Liver (tissue), 7 donors: ENCODE measurements at regions not wholly inside any gene's neighbourhood (a gene's known extent, or its start where the extent isn't known, plus 50 kb on each side); places are given as distances from the start of the nearest gene placed in this dataset.
A peak's percentile ranks its signal among the peaks of the same experiment; 100 is the strongest.
"Not testable (repeated sequence)": the region's sequence is repeated elsewhere in the genome, so short reads cannot be mapped to it uniquely, and the experiment has no call there.

Experiments
- DNase-seq: peaks from one replicate; pipeline ENCODE4 v3.0.0-alpha.2; 2017; ENCODE audit warnings: low spot score
- H3K27ac ChIP-seq, 2 donors: one replicate each; pipeline ENCODE4 v1.7.0; 2013; ENCODE audit warnings: inconsistent platforms in 2 of 2, low read length in 2 of 2, control low read depth in 1 of 2, low read depth in 1 of 2, mild to moderate bottlenecking in 1 of 2
- H3K27me3 ChIP-seq, 4 donors: one replicate each; pipeline versions ENCODE4 v1.6.1 to v1.7.0; 2013; ENCODE audit warnings: low read length in 3 of 4, inconsistent platforms in 1 of 4, mild to moderate bottlenecking in 1 of 4, moderate library complexity in 1 of 4; ENCODE audit not compliant: control insufficient read depth in 4 of 4, insufficient read depth in 4 of 4
- H3K36me3 ChIP-seq, 4 donors: one replicate each; pipeline versions ENCODE4 v1.6.1 to v1.7.0; 2013; ENCODE audit warnings: low read length in 3 of 4, mild to moderate bottlenecking in 3 of 4, low read depth in 1 of 4, moderate library complexity in 1 of 4; ENCODE audit not compliant: control insufficient read depth in 4 of 4, insufficient read depth in 3 of 4
- H3K4me1 ChIP-seq, 4 donors: one replicate each; pipeline versions ENCODE4 v1.6.1 to v1.7.0; 2013; ENCODE audit warnings: low read length in 3 of 4, mild to moderate bottlenecking in 3 of 4, moderate library complexity in 1 of 4; ENCODE audit not compliant: control insufficient read depth in 4 of 4, insufficient read depth in 4 of 4
- H3K4me3 ChIP-seq, 3 donors: one replicate each; pipeline versions ENCODE4 v1.6.1 to v1.7.0; 2013; ENCODE audit warnings: low read length in 3 of 3, control low read depth in 1 of 3, low read depth in 1 of 3, mild to moderate bottlenecking in 1 of 3
- H3K9ac ChIP-seq, 2 donors: one replicate each; pipeline ENCODE4 v1.7.0; 2013; ENCODE audit warnings: low read length in 2 of 2, mild to moderate bottlenecking in 2 of 2, moderate library complexity in 2 of 2, control low read depth in 1 of 2, low read depth in 1 of 2
- H3K9me3 ChIP-seq, 4 donors: one replicate each; pipeline versions ENCODE4 v1.6.1 to v1.7.0; 2013; ENCODE audit warnings: low read length in 3 of 4; ENCODE audit not compliant: control insufficient read depth in 4 of 4
- HNF4A ChIP-seq, 2 donors: conservative IDR thresholded peaks; 2 replicates each; pipeline ENCODE4 v1.6.1; 2016; ENCODE audit warnings: antibody characterized with exemption in 2 of 2, mild to moderate bottlenecking in 2 of 2
- NR2F2 ChIP-seq: IDR thresholded peaks from 2 replicates; pipeline ENCODE4 v1.6.1; 2016; ENCODE audit warnings: antibody characterized with exemption
- RXRA ChIP-seq, 2 donors: IDR thresholded peaks; 2 replicates each; pipeline ENCODE4 v1.6.1; 2017 to 2018; ENCODE audit warnings: antibody characterized with exemption in 2 of 2, mild to moderate bottlenecking in 1 of 2
- YY1 ChIP-seq: IDR thresholded peaks from 2 replicates; pipeline ENCODE4 v1.6.1; 2016; ENCODE audit warnings: antibody characterized with exemption, mild to moderate bottlenecking
- WGBS: extraction: QIAGEN DNeasy Blood & Tissue Kit; methylation state at CpG from one replicate; pipeline ENCODE4 v1.1.7; 2013; 5-methylcytosine and 5-hydroxymethylcytosine counted together
- donor health status: healthy.
- donor health status: healthy.
- donor health status: healthy.
- donor health status: healthy.

DNA sequence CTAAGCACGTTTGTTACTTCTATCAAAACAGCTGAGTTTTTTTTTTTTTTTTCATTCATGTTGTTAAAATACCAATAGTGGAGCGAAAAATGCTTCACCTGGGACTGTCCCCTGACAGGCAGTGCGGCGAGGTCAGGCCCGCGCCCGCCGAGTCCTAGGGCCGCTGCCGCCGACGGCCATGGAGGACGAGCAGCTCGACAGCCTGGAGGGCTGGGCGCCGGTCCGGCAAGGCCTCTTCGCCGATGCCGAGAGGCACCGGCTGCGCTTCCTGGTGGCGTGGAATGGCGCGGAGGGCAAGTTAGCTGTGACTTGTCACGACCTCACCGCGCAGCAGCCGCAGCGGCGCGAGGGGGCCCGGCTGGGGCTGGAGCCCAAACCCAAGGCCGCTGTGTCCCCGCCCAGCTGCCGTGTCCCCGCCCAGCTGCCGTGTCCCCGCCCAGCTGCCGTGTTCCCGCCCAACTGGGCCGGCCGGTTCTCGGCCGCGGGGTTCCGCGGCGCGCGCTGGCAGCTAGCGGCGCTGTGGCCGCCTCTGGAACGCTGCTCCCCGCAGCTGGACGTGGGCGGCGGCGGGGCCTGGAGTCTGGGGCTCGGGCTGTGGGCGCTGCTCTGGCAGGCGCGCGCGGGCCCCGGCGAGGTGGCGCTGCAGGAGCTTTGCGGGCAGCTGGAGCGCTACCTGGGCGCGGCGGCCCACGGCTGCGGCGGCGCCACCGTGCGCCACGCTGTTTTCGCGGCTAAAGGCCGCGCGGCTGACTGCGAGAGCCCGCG, 56.7 kb upstream of the GOLGA8R start:
- Histone ChIP-seq H3K27ac (peak overlapping the region in 1 of 2 donors; percentile 31), H3K4me3 (peak overlapping the region in 1 of 3 donors; percentile 28)
- under 1% methylated on average over 31 of the region's 89 CpGs for WGBS

DNA sequence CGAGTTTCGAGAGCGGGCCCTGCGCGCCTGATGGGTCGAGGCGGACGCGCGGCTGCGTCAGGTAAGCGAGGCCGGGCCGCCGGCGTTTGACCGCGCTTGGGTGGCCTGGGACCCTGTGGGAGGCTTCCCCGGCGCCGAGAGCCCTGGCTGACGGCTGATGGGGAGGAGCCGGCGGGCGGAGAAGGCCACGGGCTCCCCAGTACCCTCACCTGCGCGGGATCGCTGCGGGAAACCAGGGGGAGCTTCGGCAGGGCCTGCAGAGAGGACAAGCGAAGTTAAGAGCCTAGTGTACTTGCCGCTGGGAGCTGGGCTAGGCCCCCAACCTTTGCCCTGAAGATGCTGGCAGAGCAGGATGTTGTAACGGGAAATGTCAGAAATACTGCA, 57.3 kb upstream of the GOLGA8R start:
- H3K4me1 ChIP-seq, H3K9ac ChIP-seq, DNase-seq, H3K9me3 ChIP-seq, H3K36me3 ChIP-seq, H3K27me3 ChIP-seq: not testable (repeated sequence)
- Histone ChIP-seq H3K27ac (peak overlapping the region in 1 of 2 donors; percentile 31), H3K4me3 (peak overlapping the region in 1 of 3 donors; percentile 28)
- WGBS: no CpG with 5 or more reads among the region's 34 CpGs

More for the DNA sequence above, 56.7 kb upstream of the GOLGA8R start:
- H3K9ac ChIP-seq, DNase-seq, H3K36me3 ChIP-seq, H3K27me3 ChIP-seq, H3K9me3 ChIP-seq, H3K4me1 ChIP-seq: not testable (repeated sequence)

GRCh38 chr15:30471817-30472551, 57.9 kb upstream of the GOLGA8R start:
- H3K9me3 ChIP-seq, H3K9ac ChIP-seq, H3K4me3 ChIP-seq, H3K27ac ChIP-seq, H3K4me1 ChIP-seq, H3K27me3 ChIP-seq, H3K36me3 ChIP-seq, DNase-seq: not testable (repeated sequence)
- WGBS: no CpG with 5 or more reads among the region's 10 CpGs

- H3K9ac ChIP-seq, H3K27me3 ChIP-seq, H3K27ac ChIP-seq, H3K9me3 ChIP-seq, H3K36me3 ChIP-seq, H3K4me1 ChIP-seq, H3K4me3 ChIP-seq, DNase-seq: not testable (repeated sequence)
- 94% methylated on average over 9 of the region's 9 CpGs for WGBS
These were observed 67.0 kb upstream of the GOLGA8Q start for GRCh38 chr15:30484887-30485286.

- 43% methylated on average over 17 of the region's 17 CpGs for WGBS
- H3K27ac ChIP-seq, H3K4me1 ChIP-seq, H3K9me3 ChIP-seq, H3K27me3 ChIP-seq, H3K36me3 ChIP-seq, DNase-seq, H3K9ac ChIP-seq, H3K4me3 ChIP-seq: not testable (repeated sequence)
- peak in 1 of 2 donors; percentile 46 for TF ChIP-seq RXRA (IDR thresholded peaks at IDR 0.05)
- TF ChIP-seq YY1: peak; percentile 31
- TF ChIP-seq NR2F2: peak; percentile 68
- peak; percentile 39 to 58 for TF ChIP-seq HNF4A (conservative IDR thresholded peaks at IDR 0.05)
These were observed 62.6 kb upstream of the GOLGA8Q start for GRCh38 chr15:30489237-30489636.

- not testable (repeated sequence) for H3K36me3 ChIP-seq, H3K4me1 ChIP-seq, H3K27ac ChIP-seq, H3K9me3 ChIP-seq, H3K9ac ChIP-seq, H3K4me3 ChIP-seq, DNase-seq, H3K27me3 ChIP-seq
- 90% methylated on average over 1 of the region's 1 CpG for WGBS
These were observed 61.5 kb upstream of the GOLGA8Q start for GRCh38 chr15:30490334-30490733.

GRCh38 chr15:30493947-30494346, 57.9 kb upstream of the GOLGA8Q start:
- not testable (repeated sequence) for H3K27me3 ChIP-seq, H3K27ac ChIP-seq, DNase-seq, H3K9me3 ChIP-seq, H3K36me3 ChIP-seq, H3K4me1 ChIP-seq, H3K4me3 ChIP-seq, H3K9ac ChIP-seq
- no CpG with 5 or more reads among the region's 1 CpG for WGBS

- H3K4me3 ChIP-seq, H3K27me3 ChIP-seq, H3K4me1 ChIP-seq, H3K36me3 ChIP-seq, H3K27ac ChIP-seq, DNase-seq, H3K9ac ChIP-seq, H3K9me3 ChIP-seq: not testable (repeated sequence)
These were observed 54.6 kb upstream of the GOLGA8Q start for GRCh38 chr15:30497275-30497674.
